ENCODE measurements at regions not wholly inside any gene's neighbourhood (a gene's known extent, or its start where the extent isn't known, plus 50 kb on each side); places are given as distances from the start of the nearest gene placed in this dataset.
"Not testable (repeated sequence)": the region's sequence is repeated elsewhere in the genome, so short reads cannot be mapped to it uniquely, and the experiment has no call there.

GRCh38 chr14:49105512-49105911 lies 480.7 kb downstream of the RPS29 start:
- DNase-seq: no peak

DNA sequence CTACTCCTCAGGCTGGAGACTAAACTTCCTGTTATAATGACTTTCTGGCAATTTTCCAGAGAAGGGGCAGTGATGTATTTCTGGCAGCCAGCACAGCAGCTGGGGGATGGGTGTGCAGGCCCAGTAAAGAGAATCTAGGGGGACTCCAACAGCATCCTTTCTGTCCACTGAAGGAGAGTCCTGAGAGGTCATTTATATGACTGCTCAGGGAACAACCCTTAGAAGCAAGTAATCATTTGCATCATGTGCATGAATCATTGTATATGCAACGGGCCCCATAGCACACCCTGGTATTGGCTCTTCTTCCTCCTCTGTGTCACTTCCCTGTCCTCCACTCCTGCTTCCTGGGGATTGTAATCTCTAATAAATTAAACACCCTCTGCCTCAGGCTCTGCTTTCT lies 493.8 kb downstream of the RPS29 start:
- DNase-seq: no peak

- DNase-seq: no peak
Observed at GRCh38 chr14:49089107-49089506, 497.1 kb downstream of the RPS29 start.

DNA sequence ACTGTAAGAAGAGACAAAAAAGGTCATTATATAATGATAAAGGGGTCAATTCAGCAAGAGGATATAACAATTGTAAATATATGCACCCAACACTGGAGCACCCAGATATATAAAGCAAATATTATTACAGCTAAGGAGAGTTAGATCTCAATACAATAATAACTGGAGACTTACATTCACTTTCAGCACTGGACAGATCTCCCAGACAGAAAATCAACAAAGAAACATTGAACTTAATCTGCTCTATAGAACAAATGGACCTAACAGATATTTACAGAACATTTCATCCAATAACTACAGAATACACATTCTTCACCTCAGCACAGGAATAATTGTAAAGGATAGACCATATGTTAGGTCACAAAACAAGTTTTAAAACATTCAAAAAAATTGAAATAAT lies 512.9 kb downstream of the RPS29 start:
- DNase-seq: not testable (repeated sequence)

DNA sequence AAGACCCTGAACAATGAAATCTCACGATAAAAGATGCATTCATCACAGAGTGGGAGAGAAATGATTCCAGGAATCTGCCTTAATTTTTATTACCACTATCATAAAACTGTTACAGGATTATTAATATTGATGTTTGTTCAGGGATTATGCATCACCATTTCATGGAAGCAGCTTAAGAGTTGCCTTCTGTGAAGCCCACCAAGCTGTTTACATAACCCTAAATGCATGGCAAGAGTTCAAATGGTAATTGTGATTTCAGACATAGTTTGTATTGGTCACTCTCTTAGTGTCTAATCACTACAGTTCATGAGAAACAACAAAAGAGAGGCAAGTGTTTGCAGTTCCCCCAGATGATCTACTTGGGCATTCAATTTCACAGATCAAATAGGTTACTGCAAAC lies 527.7 kb downstream of the RPS29 start:
- DNase-seq: no peak

DNA sequence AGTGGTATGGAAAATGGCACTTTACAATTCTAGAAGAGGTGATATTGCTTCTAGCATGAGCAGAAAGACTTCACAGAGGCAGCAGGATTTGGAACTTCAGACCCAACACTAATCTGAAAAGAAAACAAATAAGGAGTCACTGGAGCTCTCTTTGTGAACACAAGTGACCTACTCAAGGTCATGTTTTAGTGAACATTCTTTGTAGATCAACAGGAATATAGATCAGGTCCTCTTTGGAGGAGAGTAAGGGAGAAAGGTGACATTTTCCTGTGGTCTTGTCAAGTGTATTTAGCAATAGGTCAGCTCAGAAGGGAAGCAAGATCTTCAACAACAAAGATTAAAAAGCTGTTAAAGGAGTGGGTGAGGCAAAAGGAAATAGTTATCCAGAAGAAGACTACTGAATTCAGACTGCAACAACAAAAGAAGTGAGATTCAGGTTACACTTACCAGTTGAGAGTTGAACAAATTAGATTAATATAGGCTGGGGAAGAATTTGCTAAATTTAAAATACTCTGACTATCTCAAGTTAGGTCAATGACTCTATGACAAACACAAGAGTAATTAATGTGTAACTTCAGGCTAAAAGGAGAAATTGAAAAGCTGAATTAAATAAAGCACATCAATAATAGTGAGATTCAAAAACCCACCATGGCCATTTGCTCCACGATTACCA lies 528.2 kb downstream of the RPS29 start:
- DNase-seq: no peak

GRCh38 chr14:49056021-49056420 lies 530.2 kb downstream of the RPS29 start:
- DNase-seq: no peak

GRCh38 chr14:49052521-49052920 lies 533.7 kb downstream of the RPS29 start:
- DNase-seq: no peak

DNA sequence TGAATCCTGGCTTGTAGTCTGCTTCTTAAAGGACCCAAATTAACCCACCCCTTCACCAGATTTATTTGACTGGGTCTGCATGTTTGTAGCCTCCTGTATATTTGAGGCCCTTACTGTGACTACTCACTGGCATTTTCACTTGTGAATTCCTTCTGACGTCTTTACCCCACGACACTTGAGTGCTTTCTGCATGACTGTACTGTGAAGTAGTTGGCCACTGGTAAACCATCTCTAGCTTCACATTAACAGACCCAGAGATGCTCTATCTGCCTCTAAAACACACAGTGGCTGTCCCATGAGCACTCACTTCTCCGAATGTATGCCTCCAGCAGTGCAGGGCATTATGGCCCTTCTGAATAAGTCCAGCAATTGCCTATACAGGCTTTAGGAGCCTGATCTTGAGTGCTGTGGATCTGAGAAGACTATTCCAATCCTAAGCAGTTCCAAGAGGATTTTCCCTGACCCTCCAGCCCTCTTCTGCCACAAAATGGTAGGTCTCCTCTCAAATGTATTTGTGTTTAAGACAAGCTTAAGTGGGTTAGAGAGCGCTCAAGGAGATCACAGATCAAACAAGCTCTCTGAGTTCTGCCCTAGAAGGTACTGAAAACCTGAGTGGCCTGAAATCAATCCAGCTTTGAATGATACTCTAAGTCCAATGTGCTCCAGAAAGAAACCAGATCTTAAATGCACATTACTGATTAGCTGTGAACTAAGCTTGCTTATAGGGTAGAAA lies 534.7 kb downstream of the RPS29 start:
- DNase-seq: no peak

DNA sequence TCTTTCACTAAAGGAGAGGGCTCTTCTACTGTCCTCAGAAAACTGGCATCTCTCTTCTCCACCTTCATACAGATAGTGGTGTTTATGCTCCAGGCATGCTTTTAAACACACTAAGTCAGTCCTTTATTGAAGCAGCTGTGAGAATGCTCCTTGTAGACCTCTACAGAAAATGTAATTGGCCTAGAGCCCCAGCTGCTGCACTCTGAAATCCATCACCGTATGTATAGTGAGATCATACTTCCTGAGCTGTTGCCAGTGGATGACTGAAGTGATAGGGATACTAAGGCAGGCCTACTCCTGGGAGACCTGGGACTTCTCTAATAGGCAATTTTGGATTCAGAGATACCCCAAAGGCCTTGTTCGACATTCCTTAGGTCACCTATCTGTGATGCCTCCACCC lies 535.4 kb downstream of the RPS29 start:
- DNase-seq: no peak

GRCh38 chr14:49049711-49050110 lies 536.5 kb downstream of the RPS29 start:
- no peak for DNase-seq

- DNase-seq: no peak
Observed at GRCh38 chr14:49044981-49045380, 541.2 kb downstream of the RPS29 start.

- no peak for DNase-seq
Observed at GRCh38 chr14:49036984-49037516, 549.1 kb downstream of the RPS29 start.

GRCh38 chr14:49036266-49036665 lies 549.9 kb downstream of the RPS29 start:
- DNase-seq: no peak

GRCh38 chr14:49033131-49033530 lies 553.0 kb downstream of the RPS29 start:
- no peak for DNase-seq

DNA sequence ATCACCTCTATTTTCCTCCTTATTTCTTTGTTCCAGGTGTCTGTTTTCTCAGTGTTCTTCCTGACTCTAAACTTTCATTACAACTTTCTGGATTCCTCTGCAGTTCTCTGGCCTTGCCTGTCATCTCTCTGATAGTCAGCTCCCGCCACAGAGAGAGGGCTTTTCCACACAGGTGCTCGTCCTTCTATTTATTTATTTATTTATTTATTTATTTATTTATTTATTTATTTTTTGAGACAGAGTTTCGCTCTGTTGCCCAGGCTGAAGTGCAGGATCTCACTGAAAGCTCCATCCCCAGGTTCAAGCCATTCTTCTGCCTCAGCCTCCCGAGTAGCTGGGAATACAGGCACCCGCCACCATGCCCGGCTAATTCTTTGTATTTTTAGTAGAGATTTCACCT lies 554.5 kb downstream of the RPS29 start:
- not testable (repeated sequence) for DNase-seq

DNA sequence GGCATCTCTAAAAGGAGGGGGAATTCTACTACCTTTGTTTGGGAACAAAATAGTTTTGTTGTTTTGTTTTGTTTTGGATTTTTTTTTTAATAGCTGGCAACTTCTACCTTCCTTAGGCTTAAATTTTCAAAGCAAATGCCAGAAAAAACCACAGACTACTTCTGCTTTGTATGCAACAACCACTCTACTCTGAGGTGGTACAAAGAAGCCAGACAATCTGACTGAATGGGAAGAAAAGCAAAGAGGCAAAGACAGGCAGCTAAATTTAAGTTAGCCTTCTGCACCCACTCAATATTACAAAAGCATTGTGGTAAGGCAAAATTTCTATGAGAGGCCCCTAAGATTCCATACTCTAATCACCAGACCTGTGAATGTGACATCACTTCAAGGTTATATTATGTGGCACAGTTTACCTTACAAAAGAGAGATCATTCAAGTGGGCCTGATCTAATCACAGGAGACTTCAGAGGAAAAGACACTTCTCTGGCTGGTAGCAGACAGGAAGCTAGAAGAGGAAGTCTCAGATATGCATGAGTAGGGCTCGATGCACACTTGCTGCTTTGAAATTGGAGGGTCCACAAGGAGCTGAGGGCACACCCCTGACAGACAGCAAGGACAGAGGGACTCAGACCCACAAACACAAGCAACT lies 566.6 kb downstream of the RPS29 start:
- DNase-seq: no peak

GRCh38 chr14:49017447-49017846 lies 568.7 kb downstream of the RPS29 start:
- DNase-seq: no peak

DNA sequence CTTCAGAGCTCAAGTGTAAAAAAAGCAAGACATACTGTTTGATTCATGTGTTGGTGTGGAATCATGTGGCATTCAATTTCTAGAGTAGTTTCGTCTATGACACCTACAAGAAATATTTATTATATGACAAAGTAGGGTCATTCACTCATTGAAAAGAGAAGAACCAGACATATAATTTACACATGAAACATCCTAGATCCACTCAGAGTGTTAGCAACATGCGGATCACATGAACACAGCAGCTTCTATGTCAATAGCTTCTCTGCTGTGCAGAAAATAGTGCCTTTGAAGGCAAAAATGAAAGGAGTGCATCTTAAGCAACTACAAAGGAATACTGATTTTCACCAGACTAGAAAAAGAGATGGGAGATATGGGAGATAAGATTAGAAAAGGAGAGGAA lies 569.8 kb downstream of the RPS29 start:
- no peak for DNase-seq

DNA sequence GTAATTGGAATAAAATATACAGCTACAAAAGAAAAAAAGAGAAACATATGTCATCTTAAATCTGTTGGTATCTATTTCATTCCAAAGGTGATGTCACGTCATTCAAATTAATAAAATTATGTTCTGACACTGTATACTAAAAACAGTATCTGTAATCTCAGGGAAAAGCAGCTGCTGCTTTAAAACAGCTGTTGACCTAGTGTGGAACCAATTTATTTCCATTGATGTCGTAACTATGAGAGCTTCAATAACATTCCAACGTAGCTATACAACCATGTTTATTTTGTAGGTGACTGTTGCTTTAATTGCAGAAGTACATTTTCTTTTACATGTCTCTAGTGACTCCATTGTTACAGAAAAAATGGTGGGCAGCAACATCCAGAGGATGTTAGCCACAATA lies 571.7 kb downstream of the RPS29 start:
- DNase-seq: no peak

- DNase-seq: no peak
Observed at GRCh38 chr14:49008363-49008762, 577.8 kb downstream of the RPS29 start.

DNA sequence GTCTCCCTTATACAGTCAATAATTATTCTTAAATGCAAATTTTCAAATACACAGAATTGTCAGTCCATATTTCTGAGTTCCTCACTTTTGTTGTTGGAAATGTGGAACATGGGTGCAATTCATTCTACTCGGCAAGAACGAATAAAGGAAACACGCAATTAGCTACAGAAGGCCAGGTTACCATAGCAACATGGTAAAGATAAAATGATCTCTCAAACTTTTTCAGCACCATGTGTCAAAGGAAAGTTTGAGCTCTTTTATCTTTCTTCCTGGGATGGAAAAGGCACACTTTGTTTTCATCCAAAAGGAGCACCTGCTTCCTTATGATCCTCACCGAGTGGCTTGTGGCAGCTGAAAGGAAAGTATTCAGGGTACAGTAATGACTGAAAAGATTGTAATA lies 595.0 kb downstream of the RPS29 start:
- no peak for DNase-seq

GRCh38 chr14:48983351-48983888 lies 602.8 kb downstream of the RPS29 start:
- DNase-seq: no peak

- no peak for DNase-seq
Observed at GRCh38 chr14:48974994-48975393, 611.2 kb downstream of the RPS29 start.

All from stimulated activated CD4-positive, alpha-beta T cell treated with anti-CD3 and anti-CD28 coated beads, Interleukin-1b, Interleukin-23, amount 100 ng/mL, for 48 hours (primary cell).